GM21360 (cell line): ENCODE measurements at regions not wholly inside any gene's neighbourhood (a gene's known extent, or its start where the extent isn't known, plus 50 kb on each side); places are given as distances from the start of the nearest gene placed in this dataset.

ENCODE experiments used
- ATAC-seq: cut with Tn5 transposase; IDR thresholded peaks from one replicate; pipeline ENCODE4 v1.9.1; 2021; ENCODE audit warnings: mild to moderate bottlenecking, moderate library complexity; ENCODE audit not compliant: unreplicated experiment

DNA sequence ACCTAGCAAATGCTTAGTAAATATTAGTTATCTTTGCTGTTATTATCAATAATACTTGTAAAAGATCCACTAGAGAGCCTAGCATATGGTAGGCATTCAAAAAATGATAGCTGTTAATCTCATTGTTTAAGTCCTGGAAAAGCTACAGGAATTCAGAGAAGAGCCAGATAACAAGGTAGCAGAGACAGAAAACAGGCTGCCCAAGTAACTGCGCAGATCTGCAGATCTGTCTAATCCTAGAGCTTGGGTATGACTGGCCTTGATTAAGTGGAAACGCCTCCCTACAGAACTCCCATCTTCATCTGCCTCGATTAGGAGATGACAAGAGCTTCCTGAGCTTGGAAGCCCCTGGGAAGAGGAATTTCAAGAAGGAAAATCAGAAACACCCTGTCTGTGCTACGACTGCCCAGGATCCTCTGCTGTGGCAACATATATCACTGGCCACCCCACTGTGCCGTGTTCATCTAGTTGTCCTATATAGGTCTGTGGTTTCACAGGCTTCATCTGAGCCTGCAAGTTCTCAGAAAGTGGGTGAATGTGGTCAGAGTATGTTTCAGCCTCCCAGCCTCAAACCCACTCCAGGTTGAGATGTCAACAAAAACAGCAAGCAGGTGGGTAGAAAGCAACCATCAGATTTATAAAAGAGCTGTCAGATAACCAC is 151.5 kb upstream of the PKDCC start:
- peak; percentile 81 for ATAC-seq

DNA sequence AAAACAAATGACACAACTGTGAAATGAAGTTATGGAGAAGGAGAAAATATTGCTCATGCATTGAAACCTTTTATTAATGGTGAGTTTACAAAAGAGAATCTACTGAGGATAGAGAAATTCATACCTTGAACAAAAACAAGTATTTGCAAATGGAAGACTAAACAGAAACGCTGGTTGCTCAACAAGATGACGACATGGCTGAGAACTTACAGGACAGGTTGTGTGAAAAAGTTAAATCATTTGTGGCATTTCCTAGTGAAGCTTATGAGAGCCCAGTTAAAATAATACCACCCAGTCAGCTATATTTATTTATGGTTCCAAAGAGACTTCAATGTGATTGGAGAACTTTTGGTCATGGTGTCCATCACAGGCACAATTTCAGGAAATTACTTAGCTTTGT is 148.6 kb upstream of the PKDCC start:
- no peak for ATAC-seq

DNA sequence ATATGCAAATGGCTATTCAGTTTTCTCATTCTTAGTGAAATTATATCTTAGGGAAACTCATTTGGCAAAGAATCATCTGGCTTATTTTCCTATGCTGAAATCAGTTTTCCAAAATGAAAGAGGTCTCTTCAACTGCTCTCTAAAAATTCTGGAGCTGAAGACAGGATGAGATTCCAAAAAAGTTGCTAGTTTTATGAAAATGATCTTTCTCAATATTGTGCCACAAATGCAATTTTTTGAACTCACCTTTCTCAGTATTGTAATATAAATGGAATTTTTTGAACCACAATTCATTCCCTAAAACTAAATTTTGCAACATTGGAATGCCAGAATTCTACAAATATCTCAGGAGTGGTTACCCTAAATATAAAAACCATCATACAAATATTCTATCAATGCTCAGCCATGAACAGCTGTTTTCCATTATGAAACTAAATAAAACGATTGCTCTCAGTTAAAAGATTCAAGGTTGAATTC is 147.7 kb upstream of the PKDCC start:
- no peak for ATAC-seq

DNA sequence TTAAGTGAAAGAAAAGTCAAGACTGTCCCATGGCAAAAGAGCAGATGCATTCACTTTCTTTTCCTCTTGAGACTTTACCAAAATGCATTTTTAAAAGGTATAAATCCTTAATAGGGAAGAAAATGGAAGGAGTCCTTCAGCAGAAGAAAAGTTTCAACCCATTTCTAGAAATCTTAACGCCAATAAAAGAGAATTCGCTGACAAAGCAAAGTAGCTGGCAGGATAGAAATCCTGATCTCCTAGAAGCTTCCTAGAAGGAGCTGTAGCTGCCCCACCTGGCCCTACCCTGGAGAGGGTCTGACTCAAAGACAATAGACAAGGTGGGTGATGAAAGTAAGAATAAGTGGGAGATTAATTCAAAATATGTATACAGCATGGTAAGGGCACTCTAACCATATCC is 144.9 kb upstream of the PKDCC start:
- ATAC-seq: no peak

DNA sequence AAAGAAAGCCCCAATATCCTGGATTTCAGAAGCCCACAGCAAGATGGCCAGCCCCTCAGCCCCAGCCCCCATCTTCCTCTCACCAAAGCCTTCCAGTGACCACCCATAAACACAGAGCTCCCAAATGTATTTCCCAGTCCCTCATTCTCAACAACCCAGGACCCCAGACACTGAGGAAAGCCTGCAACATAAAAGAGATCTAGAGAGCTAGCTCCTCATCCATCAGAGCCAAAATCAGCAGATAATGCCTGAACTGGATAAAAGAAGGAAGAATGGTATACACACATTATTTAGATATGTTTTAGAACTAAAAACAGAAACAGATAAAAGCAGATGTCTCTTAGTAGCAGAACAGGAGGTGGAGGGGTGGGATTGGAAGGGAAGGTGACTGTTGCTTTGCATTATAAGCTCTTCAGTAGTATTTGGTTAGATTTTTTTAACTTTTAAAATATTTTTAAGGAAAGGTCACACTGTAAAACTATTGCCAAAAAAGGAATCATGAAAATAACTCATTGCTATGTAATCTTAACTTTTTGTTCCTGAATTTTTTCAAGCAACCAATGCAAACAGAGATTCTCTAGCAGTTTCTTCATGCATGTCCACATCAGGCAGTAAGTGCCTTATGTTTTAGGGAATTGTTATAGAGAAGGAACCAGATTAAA is 144.2 kb upstream of the PKDCC start:
- no peak for ATAC-seq

DNA sequence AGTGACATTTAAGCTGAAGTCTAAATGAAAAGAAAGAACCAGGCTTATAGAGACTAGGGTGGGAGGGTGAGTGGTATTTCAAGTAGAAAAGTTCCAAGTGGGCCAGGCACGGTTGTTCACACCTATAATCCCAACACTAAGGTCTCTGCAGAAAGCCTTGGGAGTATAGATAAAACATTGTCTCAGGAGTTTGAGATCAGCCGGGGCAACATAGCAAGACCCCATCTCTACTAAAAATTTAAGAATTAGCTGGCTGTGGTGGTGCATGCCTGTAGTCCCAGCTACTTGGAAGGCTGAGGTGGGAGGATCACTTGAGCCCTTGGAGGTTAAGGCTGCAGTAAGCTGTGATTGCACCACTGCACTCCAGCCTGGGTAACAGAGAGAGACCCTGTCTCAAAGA is 143.4 kb upstream of the PKDCC start:
- ATAC-seq: no peak

DNA sequence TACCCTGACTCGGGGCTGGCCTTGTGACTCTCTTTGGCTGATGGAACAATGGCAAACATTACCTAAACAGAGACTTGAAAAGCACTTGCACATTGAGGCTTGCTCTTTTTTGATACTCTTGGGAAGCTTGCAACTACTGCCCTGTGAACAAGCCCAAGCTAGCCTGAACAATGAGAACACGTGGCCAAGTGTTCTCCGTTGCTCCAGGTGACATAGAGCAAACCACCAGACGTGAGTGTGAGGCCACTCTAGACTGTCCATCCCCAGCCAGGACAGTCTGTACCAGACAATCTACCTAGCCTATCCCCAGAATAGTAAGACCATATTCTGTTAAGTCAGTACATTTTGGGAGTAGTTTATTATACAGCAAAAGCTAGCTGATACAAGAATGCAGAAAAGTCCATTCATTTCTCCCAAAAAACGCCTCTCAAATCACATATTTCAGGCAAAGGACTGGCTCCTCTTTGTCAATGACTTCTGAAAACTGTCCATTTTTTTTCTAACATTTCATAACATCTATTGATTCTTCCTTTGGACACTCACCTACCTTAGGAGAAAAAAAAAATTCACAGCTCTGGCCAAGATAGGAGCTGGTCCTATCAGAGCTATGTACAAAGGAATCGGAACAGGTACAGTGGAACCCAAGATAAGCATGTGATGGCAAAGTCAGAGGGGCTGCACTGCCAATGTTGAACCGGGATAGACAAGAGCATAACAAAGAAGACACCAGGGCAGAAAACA is 142.1 kb upstream of the PKDCC start:
- ATAC-seq: no peak

DNA sequence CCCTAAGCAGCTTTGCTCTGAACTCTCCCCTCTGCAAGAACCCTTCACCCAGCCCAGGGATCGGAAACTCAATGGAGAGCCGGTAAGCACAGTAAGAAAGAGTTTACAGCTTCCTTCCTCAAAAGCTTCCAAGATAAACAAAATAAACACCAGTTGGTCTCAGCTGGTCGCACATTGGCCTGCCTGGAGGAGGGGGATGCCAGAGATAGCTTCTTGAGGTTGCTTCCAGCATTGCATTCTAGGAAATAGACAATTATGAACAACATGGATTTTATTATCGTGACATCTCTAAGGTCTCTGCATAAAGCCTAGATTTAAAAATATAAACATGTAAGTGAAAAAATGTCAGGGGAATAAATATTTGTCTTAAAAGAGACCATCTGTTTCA is 141.5 kb upstream of the PKDCC start:
- no peak for ATAC-seq

DNA sequence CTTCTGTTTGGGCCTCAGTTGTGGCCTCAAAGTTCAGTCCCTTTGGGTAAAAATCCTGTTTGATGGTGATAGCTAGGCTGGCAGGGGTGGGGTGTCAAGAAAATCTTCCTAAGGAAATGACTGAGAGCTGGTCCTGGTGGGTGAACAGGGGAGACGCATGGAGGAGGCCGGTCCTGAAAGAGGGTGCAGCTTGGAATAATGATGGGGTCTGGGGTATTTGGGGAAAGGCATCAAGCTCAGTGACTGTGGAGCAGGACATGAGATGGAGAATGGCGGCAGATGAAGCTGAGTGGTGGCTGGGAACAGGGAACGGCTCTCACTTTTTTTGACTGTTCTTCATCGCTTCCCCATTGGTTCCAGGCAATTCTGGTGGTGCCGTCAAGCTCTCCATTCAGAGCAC is 140.7 kb upstream of the PKDCC start:
- ATAC-seq: no peak

DNA sequence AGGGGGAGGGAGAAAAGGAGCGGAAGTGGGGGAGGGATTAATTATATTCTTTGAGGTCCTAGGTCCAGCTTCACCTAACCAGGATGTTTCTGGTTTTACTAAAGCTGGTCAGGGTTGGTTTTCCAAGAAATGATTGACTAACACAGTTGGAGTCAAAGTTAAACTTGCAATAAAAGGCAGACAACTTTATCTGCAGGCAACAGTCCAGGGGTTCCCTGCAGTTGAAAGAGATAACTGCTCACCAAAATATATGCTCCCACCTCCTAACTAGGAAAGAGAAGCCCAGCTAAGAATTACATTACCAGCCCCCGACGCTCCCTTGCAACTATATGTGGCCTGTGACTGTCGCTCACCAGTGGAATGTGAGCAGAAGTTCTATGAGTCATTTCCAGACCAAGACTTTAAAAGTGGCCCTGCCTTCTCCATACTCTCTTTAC is 140.0 kb upstream of the PKDCC start:
- no peak for ATAC-seq

DNA sequence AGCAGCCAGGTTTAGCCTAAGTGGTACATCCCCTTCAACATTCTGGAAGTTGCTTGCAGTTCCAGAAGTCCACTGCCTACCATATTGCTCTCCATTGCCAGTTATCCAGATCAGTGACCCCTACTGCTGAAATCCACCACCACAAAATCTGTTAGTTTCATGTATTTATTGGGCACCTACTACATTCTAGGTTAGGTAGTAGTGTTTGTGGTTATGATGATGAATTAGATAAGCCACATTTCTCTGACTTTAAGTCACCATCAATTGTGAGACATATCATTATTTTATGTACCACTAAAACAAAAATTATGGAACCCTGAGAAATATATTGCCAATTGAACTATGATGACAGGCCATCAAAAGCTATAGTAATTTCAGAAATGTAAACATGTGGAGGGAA is 139.5 kb upstream of the PKDCC start:
- no peak for ATAC-seq

DNA sequence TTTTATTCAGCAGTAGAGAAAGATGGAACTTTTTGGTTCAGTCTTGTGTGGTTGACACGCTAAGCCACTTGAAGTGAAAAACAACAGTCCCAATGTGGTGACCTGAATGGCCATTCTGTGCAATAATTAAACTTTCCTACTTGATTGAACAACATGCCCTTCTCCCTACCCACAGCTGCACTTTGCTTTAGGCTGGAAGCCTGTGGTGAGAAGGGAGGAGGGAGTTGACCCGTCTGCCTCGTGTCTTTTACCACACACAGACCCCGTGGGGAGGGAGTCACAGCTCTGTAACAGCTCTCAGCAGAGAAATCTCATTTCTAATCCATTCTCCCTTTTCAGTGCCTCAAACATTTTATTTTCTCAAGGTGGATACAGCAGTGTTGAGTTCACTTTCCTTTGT is 138.2 kb upstream of the PKDCC start:
- no peak for ATAC-seq

DNA sequence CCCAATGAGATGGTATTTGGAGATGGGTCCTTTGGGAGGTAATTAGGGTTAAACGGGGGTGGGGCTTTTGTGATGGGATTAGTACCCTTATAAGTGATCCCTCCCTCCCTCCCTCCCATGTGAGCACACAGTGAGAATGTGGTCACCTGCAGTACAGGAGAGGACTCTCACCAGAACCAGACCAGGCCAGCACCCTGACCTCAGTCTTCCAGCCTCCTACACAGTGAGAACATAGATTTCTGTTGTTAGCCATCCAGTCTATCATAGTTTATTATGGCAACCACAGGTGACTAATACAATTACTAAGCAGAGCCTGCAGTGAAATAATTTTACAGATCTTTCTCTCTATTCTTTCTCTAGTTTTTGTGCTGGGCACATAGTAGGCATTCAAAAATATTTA is 137.7 kb upstream of the PKDCC start:
- no peak for ATAC-seq

DNA sequence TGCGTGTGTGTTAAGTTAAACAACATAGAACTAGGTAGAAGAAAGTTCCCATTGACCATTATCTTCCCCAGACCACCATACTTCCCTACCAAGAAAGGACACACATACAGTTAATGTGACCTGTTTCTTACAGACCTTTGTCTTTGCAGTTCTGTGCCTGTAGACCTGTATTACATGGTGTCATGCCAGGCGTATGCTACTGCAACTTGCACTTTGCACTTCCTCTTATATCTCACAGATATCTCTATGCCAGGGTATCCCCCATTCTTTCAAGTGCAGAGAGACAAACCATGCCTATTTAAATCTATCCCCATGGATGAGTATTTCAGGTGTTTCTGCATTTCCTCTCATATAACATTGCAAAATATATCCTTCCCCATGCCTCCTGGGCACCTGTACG is 136.8 kb upstream of the PKDCC start:
- no peak for ATAC-seq

DNA sequence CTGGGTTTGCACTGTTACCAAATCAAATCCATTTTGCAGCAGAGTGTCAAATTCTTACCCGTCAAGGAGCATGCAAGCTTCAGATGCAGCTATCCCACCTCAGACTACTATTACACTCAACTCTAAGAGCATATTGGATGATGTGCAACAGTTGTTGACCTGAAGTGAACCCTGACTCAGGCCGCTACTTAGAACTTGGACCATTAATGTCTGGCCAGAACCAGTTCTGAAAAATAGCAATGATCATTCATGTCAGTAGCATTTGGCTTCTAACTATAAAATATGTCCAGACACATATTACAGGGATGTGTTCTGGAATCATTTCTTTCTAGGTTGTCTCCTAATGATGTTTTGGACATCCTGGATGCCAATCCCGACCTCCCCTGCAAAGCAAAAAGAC is 135.5 kb upstream of the PKDCC start:
- no peak for ATAC-seq

DNA sequence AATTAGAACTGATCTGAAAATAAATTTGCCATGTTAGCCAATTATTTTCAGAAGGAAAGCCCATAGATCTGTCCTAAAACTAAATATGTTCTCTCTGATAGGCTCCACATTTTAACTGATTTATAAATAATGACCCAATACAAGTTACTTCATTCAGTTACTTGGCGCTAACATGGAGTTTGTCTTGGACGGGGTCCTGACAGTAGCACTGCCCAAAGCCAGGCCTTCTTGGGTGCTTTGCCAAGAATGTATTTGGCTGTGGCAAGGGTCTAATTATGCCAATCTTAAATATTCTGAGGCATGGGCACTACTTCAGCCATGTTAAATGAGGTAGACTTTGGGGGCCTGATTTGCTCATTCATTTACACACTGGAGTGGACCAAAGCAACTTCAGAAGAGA is 135.0 kb upstream of the PKDCC start:
- ATAC-seq: no peak

DNA sequence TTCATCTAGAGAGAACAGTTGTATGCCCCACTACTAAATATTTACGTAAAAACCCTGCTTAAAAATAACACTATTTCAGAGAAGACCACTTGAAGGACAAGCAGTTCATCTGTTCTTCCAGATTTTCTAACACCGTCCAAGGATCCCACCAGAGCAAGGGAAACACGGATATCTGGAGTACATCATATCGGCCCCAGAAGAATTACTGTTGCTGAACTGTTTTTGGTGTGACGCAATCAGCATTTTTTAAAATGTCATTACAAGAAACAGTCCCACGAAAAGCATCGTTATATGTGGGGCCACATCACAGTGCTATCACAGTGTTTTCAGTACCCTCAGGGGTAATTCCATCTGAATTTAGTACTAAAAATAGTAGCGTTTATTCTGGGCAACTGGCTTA is 134.5 kb upstream of the PKDCC start:
- no peak for ATAC-seq

DNA sequence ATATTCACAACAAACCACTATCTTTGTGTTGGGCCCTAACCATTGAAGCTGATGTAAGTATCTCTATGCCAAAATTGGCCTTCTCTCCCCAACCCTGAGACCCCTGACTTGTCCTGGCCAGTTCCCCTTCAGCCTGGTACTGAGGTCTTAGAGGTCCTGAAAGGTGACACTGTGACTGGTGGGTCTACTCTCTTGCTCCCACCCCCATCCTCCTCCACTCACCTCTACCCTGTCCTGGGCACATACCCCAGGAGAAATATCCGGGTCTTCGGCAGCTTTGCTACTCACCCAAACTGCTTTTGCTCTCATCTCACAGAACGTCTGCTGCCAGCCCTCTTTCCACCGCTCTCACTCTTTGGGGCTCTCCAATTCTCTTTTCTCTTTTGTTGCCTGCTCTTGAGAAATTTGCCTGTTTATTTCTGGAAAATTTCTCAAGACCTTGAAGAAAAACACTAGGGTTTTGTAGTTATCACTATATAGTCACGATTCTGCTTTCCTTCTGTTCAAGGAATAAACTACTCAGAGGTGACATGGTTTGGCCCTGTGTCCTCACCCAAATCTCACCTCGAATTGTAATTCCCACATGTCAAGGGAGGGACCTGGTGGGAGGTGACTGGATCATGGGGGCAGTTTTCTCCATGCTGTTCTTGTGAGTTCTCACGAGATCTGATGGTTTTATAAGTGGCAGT is 133.8 kb upstream of the PKDCC start:
- ATAC-seq: no peak

DNA sequence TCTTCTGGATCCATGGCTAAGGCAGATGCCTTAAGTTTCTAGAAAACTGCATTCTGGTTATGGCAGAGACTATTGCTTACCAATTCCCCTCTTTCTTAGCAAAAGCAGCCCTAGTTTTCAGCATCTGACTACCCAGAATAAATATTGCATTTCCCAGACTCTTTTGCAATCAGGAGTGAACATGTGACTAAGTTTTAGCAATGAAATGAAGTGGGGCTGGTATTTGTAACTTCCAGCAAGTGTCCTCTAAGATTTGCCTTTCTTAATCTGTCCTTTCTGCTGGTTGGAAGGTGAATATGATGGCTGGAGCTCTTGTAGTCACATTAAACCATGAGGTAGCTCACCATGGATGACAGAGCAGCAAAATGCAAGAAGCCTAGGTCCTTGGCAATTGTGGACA is 132.9 kb upstream of the PKDCC start:
- no peak for ATAC-seq

DNA sequence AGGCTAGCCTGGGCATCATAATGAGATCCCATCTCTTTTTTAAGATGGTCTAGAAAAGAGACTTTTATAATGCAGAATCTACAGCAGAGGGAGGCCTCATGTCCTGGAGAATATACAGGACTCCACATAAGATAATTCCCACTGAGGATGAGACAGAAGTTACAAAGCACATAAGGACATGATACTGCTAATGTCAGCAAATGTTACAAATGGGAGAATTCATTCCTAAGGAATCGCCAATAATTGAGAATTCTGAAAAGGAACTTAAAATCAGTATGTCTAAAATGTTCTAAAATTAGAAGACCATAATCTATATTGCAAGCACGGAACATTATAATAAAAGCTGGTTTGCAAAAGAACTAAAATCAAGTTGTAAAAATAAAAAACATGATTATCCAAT is 131.6 kb upstream of the PKDCC start:
- ATAC-seq: no peak

DNA sequence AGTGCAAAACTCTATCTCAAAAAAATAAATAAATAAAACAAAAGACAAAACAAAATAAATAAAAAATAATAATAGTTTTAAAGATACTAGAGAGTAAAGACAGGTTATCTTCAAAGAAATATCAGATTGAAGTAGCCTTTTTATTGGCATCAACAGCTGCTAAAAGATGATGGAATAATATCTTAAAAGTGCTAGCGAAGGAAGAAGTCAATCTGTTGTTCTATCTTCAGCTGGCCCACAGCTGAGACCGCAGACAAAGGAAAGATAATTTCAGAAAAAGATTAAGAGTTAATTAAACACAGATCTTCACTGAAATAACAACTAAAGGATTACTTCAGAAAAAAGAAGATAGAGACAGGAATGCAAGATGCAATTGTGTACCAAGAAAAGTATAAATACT is 130.2 kb upstream of the PKDCC start:
- ATAC-seq: no peak

DNA sequence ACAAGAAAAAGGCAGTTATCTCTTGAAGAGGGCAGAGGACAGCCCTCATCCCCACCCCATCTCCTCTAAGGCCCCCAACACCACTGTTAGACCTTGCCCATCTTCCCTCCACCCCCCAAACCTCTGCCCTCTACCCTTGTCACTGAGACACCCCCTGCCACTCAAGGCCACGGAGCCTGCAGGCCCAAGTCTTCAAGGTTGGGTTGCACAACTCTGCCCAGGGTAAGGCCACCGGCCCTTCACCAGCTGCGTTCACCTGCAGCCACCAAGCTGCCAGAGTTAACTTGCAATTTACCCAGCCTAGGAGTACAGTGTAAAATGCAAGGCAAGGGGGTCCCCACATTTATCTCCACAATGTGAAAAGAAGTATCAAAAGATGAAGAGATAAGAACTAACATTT is 128.7 kb upstream of the PKDCC start:
- ATAC-seq: no peak
